AG04450 (cell line): ENCODE measurements at regions not wholly inside any gene's neighbourhood (a gene's known extent, or its start where the extent isn't known, plus 50 kb on each side); places are given as distances from the start of the nearest gene placed in this dataset.

Source experiments
- CTCF ChIA-PET: fragments of 300-600, 350-600 bp; formaldehyde crosslinking; extraction: SDS; loops from one replicate; lab custom pipeline; 2022; ENCODE audit warnings: antibody characterized with exemption, inconsistent platforms; lab: Charles Lee
- POLR2A ChIA-PET: fragments of 350-600 bp; formaldehyde crosslinking; extraction: SDS; loops from one replicate; lab custom pipeline; 2021; ENCODE audit warnings: antibody characterized with exemption, inconsistent platforms; lab: Yijun Ruan, JAX
- DNase-seq: peaks from one replicate; pipeline ENCODE4 v3.0.0-alpha.2; 2011; ENCODE audit warnings: low read depth, low spot score
- H3K27ac ChIP-seq: one replicate; pipeline ENCODE4 v1.5.1; 2012; ENCODE audit warnings: low read depth, low read length, control low read depth
- H3K27me3 ChIP-seq: one replicate; pipeline ENCODE4 v1.6.0; 2012; ENCODE audit warnings: low read length; ENCODE audit not compliant: control insufficient read depth, insufficient read depth
- H3K4me3 ChIP-seq: 2 replicates; pipeline ENCODE4 v1.5.1; 2011; ENCODE audit warnings: mild to moderate bottlenecking, low read depth, low read length, control low read depth
- H3K9me3 ChIP-seq: 2 replicates; pipeline ENCODE4 v1.5.1; 2012; ENCODE audit warnings: low read length; ENCODE audit not compliant: control insufficient read depth, insufficient read depth
- TF ChIP-seq, protein P1 (sequence below): IDR thresholded peaks from 2 replicates; pipeline ENCODE4 v1.5.1; 2011; ENCODE audit warnings: low read depth, low read length, control low read depth, inconsistent platforms

DNA sequence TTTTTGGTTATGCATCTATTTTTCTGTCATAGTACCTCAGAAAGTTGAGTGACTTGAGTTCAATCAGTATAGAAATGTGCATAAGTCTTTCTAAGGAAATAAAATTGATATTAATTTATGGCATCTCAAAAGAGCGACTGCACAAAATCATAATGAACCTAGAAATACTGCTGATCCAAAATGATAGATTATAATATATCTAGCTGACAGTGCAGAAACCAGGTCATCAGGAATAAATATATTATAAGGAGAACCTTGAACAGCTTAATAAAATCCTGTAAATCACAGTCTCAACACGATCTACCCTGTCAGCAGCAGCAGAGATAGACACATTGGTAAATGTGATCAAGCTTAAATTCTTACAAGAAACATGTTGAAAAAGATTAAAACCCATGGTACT is 1106.6 kb upstream of the CDH18 start:
- H3K4me3 ChIP-seq = no peak overlapping the region
- DNase-seq = no peak
- TF ChIP-seq, protein P1, sequence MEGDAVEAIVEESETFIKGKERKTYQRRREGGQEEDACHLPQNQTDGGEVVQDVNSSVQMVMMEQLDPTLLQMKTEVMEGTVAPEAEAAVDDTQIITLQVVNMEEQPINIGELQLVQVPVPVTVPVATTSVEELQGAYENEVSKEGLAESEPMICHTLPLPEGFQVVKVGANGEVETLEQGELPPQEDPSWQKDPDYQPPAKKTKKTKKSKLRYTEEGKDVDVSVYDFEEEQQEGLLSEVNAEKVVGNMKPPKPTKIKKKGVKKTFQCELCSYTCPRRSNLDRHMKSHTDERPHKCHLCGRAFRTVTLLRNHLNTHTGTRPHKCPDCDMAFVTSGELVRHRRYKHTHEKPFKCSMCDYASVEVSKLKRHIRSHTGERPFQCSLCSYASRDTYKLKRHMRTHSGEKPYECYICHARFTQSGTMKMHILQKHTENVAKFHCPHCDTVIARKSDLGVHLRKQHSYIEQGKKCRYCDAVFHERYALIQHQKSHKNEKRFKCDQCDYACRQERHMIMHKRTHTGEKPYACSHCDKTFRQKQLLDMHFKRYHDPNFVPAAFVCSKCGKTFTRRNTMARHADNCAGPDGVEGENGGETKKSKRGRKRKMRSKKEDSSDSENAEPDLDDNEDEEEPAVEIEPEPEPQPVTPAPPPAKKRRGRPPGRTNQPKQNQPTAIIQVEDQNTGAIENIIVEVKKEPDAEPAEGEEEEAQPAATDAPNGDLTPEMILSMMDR = no peak
- H3K9me3 ChIP-seq = peaks cover 2% of the 10 kb centered on the region; the same call in 1 of the 2 replicates
- H3K27me3 ChIP-seq = no peaks in the 10 kb centered on the region
- ChIA-PET CTCF (no interaction called here), POLR2A (no interaction called here)
- no peak overlapping the region for H3K27ac ChIP-seq

DNA sequence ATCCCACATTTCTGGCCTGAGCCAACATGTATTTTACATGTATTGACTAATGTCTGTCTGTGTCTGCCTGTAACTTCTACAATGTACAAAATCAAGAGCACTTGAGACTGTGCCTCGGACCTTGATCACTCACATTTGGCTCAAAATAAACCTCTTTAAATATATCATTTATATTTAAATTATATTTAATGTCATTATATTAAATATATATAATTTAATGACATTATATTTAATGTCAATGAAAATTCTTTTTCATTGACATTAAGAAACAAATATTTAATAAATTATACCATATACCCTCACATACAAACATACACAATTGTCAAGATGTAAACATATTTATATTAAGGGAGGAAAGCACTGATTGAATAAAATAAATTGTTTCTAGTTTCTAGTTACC is 1099.8 kb upstream of the CDH18 start:
- no peaks in the 10 kb centered on the region for H3K27me3 ChIP-seq
- H3K4me3 ChIP-seq = no peak overlapping the region
- DNase-seq = no peak
- ChIA-PET CTCF (no interaction called here), POLR2A (no interaction called here)
- no peaks in the 10 kb centered on the region for H3K9me3 ChIP-seq
- TF ChIP-seq, protein P1 = no peak
- no peak overlapping the region for H3K27ac ChIP-seq

DNA sequence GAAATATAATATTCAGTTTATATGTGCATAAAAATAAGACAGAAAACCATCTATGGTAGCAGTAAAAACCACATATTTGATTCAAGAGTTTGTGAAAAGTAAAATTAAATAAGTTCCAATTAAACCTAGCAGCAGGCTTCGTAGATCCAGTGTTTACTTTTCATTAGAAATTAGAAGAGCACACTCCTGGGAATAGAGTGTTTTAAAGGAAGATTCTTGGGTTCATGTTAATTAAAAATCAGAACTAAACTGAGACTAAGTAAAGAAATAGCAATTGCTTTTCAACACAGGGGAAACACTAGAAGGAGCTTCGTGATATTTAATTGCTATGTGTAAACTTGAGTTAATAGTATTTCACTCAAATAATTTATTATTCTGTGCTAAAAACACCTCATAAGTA is 1097.8 kb upstream of the CDH18 start:
- ChIA-PET POLR2A (no interaction called here), CTCF (no interaction called here)
- no peak for DNase-seq
- TF ChIP-seq, protein P1 = no peak
- no peak overlapping the region for H3K27ac ChIP-seq
- no peak overlapping the region for H3K4me3 ChIP-seq
- no peaks in the 10 kb centered on the region for H3K27me3 ChIP-seq
- no peaks in the 10 kb centered on the region for H3K9me3 ChIP-seq

DNA sequence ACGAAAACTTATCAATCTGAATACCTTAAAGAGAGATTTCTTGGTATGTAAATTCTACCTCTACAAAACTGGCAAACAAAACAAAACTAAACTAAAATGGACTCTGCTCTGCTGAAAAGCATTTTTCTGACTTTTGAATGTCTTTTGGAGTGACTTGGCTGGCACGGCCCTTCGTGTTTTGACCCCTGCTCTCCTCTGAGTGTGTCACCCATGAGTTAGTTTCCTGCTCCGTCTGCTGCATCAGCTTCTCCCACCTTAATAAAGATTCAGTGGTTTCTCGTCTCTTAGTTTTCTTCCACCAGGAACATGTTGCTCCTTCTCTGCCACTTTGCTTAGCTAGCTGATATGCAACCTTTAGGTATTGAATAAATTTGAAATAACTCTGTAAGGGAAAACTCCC is 1084.0 kb upstream of the CDH18 start:
- no peak overlapping the region for H3K4me3 ChIP-seq
- H3K27ac ChIP-seq = no peak overlapping the region
- ChIA-PET POLR2A (no interaction called here), CTCF (no interaction called here)
- TF ChIP-seq, protein P1 = no peak
- no peaks in the 10 kb centered on the region for H3K27me3 ChIP-seq
- DNase-seq = no peak
- no peaks in the 10 kb centered on the region for H3K9me3 ChIP-seq

DNA sequence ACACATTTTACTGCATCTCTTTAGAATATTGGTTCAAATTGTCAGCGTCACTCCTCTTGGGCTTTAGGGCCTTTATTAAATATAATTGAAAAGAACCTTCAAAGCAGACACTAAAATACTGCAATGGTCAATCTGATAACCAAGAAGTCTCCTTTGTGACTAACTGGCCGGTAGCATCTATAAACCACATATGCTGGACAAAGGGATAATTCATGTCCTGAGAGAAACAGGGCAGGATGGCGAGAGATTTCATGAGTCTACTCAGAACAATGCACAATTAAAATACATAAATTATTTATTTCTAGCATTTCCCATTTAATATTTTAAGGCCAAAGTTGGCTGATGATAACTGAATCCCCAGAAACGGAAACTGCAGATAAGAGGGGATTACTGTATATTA is 1083.4 kb upstream of the CDH18 start:
- Histone ChIP-seq H3K27me3 (no peaks in the 10 kb centered on the region), H3K9me3 (no peaks in the 10 kb centered on the region), H3K27ac (no peak overlapping the region), H3K4me3 (no peak overlapping the region)
- ChIA-PET POLR2A (no interaction called here), CTCF (no interaction called here)
- DNase-seq = no peak
- TF ChIP-seq, protein P1 = no peak
